NCI-H345 treated with DMSO at 0.1 percent for 48 hours (cell line): ENCODE measurements at regions not wholly inside any gene's neighbourhood (a gene's known extent, or its start where the extent isn't known, plus 50 kb on each side); places are given as distances from the start of the nearest gene placed in this dataset.

Experiments used
- DNase-seq: peaks from one replicate; lab custom pipeline; 2025; ENCODE audit not compliant: unreplicated experiment; lab: John Stamatoyannopoulos, UW

GRCh38 chr1:193355626-193356025, 169.2 kb upstream of the B3GALT2 start:
- DNase-seq = no peak

GRCh38 chr1:193355178-193355577, 168.8 kb upstream of the B3GALT2 start:
- DNase-seq = no peak

- no peak for DNase-seq
These were observed 162.5 kb upstream of the B3GALT2 start for GRCh38 chr1:193348769-193349535.

- no peak for DNase-seq
These were observed 161.8 kb upstream of the B3GALT2 start for GRCh38 chr1:193348091-193348768.

GRCh38 chr1:193346085-193346484, 159.7 kb upstream of the B3GALT2 start:
- no peak for DNase-seq

- no peak for DNase-seq
These were observed 156.4 kb upstream of the B3GALT2 start for GRCh38 chr1:193342811-193343210.

GRCh38 chr1:193340331-193340730, 153.9 kb upstream of the B3GALT2 start:
- DNase-seq = no peak

GRCh38 chr1:193339401-193339800, 153.0 kb upstream of the B3GALT2 start:
- DNase-seq = no peak

- DNase-seq = no peak
These were observed 151.8 kb upstream of the B3GALT2 start for GRCh38 chr1:193338194-193338593.

GRCh38 chr1:193335806-193336428, 149.5 kb upstream of the B3GALT2 start:
- no peak for DNase-seq

- no peak for DNase-seq
These were observed 146.8 kb upstream of the B3GALT2 start for GRCh38 chr1:193333166-193333565.

- no peak for DNase-seq
These were observed 139.9 kb upstream of the B3GALT2 start for GRCh38 chr1:193326296-193326695.

GRCh38 chr1:193325771-193326170, 139.4 kb upstream of the B3GALT2 start:
- DNase-seq = no peak

- no peak for DNase-seq
These were observed 138.6 kb upstream of the B3GALT2 start for GRCh38 chr1:193325042-193325441.

- no peak for DNase-seq
These were observed 135.8 kb upstream of the B3GALT2 start for GRCh38 chr1:193322211-193322610.

- DNase-seq = no peak
These were observed 134.9 kb upstream of the B3GALT2 start for GRCh38 chr1:193321242-193321840.

- DNase-seq = no peak
These were observed 133.9 kb upstream of the B3GALT2 start for GRCh38 chr1:193320270-193320669.

GRCh38 chr1:193318347-193318746, 131.9 kb upstream of the B3GALT2 start:
- DNase-seq = no peak

- no peak for DNase-seq
These were observed 127.1 kb upstream of the B3GALT2 start for GRCh38 chr1:193313354-193314140.

GRCh38 chr1:193312432-193312831, 126.0 kb upstream of the B3GALT2 start:
- DNase-seq = no peak
